ENCODE measurements at regions not wholly inside any gene's neighbourhood (a gene's known extent, or its start where the extent isn't known, plus 50 kb on each side); places are given as distances from the start of the nearest gene placed in this dataset.
"Not testable (repeated sequence)": the region's sequence is repeated elsewhere in the genome, so short reads cannot be mapped to it uniquely, and the experiment has no call there.

GRCh38 chr3:106082616-106083015, 213.8 kb upstream of the CBLB start:
- DNase-seq: no peak

- DNase-seq: peak in 1 of 2 donors; percentile 14
These were observed 214.4 kb upstream of the CBLB start for GRCh38 chr3:106083207-106083606.

- DNase-seq: no peak
These were observed 215.0 kb upstream of the CBLB start for GRCh38 chr3:106083854-106084253.

GRCh38 chr3:106086038-106086437, 217.2 kb upstream of the CBLB start:
- no peak for DNase-seq

- DNase-seq: no peak
These were observed 217.8 kb upstream of the CBLB start for GRCh38 chr3:106086636-106087035.

- no peak for DNase-seq
These were observed 219.5 kb upstream of the CBLB start for GRCh38 chr3:106088304-106088703.

GRCh38 chr3:106088899-106089298, 220.1 kb upstream of the CBLB start:
- DNase-seq: no peak

- DNase-seq: no peak
These were observed 221.0 kb upstream of the CBLB start for GRCh38 chr3:106089806-106090205.

GRCh38 chr3:106092792-106093191, 224.0 kb upstream of the CBLB start:
- DNase-seq: no peak

GRCh38 chr3:106093616-106094015, 224.8 kb upstream of the CBLB start:
- DNase-seq: no peak

GRCh38 chr3:106097817-106098435, 229.1 kb upstream of the CBLB start:
- DNase-seq: no peak

- DNase-seq: no peak
These were observed 234.6 kb upstream of the CBLB start for GRCh38 chr3:106103383-106103782.

- DNase-seq: no peak
These were observed 235.3 kb upstream of the CBLB start for GRCh38 chr3:106104078-106104477.

GRCh38 chr3:106108925-106109324, 240.1 kb upstream of the CBLB start:
- DNase-seq: no peak

- DNase-seq: not testable (repeated sequence)
These were observed 243.7 kb upstream of the CBLB start for GRCh38 chr3:106112561-106112960.

GRCh38 chr3:106113747-106114146, 244.9 kb upstream of the CBLB start:
- DNase-seq: no peak

GRCh38 chr3:106114220-106114619, 245.4 kb upstream of the CBLB start:
- DNase-seq: no peak

- no peak for DNase-seq
These were observed 246.0 kb upstream of the CBLB start for GRCh38 chr3:106114848-106115247.

GRCh38 chr3:106115557-106115956, 246.7 kb upstream of the CBLB start:
- DNase-seq: no peak

- no peak for DNase-seq
These were observed 248.1 kb upstream of the CBLB start for GRCh38 chr3:106116733-106117489.

GRCh38 chr3:106117490-106117858, 248.7 kb upstream of the CBLB start:
- no peak for DNase-seq

- peak; percentile 45 to 85 for DNase-seq
These were observed 250.8 kb upstream of the CBLB start for GRCh38 chr3:106119614-106120082.

- no peak for DNase-seq
These were observed 251.5 kb upstream of the CBLB start for GRCh38 chr3:106120356-106120755.

- no peak for DNase-seq
These were observed 252.9 kb upstream of the CBLB start for GRCh38 chr3:106121491-106122289.
